ENCODE measurements at regions not wholly inside any gene's neighbourhood (a gene's known extent, or its start where the extent isn't known, plus 50 kb on each side); places are given as distances from the start of the nearest gene placed in this dataset.
A peak's percentile ranks its signal among the peaks of the same experiment; 100 is the strongest.
"Not testable (repeated sequence)": the region's sequence is repeated elsewhere in the genome, so short reads cannot be mapped to it uniquely, and the experiment has no call there.

DNA sequence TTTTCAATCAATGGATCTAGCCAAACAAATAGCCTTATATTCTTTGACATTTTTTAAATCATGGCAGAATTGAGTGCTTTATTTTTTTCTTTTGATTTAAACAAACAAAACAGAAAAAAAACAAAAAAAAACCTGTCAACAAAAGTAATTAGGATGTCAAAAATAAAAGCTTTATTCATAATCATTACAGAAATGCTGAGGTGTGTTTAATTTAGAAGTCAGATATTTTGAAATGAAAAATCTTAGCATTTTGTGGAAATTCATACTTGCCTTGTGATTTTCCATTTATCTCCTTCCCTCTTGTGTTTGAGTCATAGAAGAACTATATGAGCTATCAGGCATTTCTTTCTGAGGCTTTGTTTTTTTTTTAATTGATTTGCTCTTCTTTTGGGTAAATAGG is 387.0 kb upstream of the STXBP6 start:
- no peak for DNase-seq (ENCODE audit: low spot score)

DNA sequence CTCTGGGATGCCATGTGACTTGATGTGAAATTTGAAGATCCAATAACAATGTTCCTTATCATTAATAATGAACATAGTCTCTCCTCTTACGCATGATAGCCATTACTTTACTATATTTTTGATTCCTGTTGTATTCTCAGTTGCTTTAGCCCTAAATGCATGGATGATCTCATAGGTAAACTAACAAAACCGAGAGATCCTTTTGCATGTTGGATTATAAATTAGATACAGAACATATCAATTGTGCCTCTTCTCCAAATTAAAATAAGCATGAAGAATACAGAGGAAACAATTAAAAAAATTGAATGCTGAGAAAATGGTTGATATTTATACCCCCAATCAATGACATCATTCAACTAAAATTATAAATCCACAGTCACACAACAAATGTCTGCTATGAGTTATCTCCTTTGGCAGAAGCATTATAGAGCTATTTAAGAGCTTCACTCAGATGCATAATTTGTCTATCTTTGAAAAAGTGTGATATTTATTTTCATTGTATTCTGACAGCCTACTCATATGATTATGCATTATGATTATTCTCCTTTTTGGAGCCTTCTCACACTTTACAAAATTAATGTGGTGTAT is 386.4 kb upstream of the STXBP6 start:
- DNase-seq (ENCODE audit: low spot score) = no peak

DNA sequence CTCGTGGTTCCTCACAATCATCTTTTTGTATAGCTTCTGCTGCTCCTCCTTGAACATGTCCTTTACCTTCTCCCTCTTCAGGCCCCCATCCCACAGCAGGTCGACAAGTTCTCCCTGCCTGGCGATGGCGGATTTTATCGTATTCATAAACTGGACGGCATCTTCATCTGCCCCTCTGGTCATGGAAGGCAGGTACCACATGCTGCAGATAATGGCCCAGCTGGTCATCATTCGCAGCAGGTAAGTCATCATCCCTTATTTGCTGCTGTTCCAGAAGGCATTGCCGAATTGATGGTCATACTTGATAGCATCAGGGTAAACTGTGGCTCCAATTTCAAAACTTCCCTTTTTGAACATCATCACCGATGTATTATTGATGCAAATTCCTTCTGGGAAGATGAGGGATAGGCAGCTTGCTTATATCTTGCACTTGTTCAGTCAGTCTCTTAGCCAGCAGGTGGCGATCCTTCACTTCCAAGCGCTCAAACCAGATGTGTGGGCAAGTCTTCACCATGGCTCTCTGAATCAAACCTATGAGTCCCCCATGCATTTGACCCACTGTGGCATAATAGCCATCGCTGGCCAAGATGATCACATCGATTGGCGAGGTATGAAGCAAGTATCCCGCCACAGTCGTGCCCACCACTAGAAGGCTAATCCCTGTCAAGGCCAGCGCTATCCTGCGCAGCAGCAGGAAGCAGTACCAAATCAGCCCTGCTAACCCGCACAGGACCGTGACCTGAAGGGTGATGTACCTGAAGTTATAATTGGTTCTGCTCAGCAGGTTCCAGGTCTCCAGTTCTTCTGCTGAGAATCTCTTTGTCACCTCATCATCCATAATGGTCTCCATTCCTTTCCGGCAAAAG is 381.5 kb upstream of the STXBP6 start:
- peak; percentile 5 for DNase-seq (ENCODE audit: low spot score)

DNA sequence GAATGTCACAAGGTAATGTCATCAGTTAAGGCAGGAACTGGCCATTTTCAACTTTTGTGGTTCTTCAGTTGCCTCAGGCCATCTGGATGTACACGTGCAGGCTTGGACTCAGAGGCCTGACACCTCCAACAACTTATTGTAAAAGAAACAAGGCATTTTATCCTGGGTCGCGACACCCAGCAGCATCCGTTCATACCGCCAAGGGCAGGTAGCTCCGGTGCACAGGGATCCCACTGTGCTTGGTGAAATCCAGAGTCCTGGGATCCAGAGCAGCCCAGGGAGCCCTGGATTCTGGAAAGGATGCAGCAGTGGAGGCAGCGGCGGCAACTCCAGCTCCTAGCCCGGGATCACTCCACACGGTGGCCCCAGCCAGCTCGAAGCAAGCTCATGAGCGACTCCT is 380.9 kb upstream of the STXBP6 start:
- DNase-seq (ENCODE audit: low spot score) = no peak

DNA sequence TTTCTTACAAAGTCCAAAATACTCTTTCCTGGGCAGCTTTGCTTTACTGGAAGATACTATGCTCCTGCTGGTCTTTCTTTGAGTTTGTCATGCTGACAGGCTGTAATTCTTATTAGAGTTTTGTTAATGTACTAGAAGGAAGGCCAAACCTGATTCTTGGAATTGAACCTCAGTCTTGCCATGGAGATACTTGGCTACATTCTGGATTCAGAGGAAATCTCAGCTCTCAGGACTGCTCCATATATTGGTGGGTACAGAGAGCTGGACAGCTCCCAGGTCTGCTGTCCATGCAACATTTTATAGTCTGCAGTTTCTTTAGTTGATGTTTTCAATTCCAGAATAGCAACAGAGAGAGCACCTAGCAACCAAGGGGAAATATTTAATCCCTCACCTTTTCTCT is 363.1 kb upstream of the STXBP6 start:
- DNase-seq (ENCODE audit: low spot score) = no peak

DNA sequence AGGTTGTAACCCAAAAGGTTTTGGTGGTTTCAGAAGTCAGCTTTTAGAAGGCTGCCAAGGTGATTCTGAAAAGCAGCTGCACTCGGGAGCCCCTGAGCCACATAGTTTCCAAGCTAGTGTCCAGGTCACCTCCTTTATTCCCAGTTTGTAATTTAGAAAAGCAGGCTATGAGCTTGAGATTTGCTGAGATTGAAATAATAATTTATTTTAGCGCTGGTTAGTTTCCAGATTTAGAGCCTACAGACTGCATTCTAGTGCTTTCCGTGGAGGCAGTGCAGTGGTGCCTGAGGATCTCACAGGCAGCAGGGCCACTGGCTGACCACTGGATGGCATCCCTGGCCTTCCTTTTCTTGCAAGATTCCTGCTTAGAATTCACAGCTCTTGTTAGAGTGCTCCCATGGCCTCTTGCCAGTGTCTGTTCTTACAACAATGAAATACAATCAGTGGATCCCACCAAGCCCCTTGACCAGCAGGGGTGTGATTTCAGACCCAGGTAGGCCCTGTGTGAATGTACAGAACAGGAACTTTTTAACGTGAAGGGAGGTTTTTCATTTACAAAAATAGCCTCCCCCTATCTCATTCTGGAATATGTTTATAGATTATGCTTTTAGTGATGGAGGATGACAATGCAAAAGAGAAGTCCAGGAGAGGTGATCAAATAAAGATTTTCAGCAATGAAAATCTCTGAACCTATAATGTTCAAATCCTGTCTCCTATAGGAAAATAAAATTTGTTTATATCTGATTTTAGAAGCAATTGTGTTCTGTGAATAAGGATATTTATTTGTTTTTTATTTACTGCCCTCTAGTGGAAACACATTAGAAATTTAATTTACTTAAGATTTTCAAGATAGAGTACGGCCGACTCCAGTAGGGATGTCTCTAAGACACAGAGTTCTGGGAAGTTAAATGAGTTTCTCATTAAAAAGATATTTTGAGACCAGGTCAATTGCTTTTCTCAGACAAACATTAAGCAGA is 362.1 kb upstream of the STXBP6 start:
- peak; percentile 78 for DNase-seq (ENCODE audit: low spot score)

DNA sequence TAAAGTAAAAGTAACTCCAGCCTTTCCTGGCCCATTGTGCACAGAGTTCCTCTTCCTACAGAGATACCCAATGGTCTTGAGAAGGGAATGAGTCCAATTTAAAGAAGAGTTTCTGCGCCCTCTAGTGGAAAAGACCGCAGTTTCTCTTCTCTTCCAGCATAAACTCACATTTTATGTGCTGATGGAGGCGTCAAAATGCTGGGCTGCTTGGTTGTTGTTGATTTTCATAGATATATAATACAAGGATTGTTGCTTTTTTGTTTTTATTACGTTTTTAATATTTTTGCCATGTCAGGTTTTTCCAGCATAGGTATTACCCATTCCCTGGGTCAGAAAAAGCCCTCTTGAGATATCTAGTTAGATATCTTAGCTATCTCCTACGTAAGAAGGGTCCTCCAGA is 356.9 kb upstream of the STXBP6 start:
- no peak for DNase-seq (ENCODE audit: low spot score)

DNA sequence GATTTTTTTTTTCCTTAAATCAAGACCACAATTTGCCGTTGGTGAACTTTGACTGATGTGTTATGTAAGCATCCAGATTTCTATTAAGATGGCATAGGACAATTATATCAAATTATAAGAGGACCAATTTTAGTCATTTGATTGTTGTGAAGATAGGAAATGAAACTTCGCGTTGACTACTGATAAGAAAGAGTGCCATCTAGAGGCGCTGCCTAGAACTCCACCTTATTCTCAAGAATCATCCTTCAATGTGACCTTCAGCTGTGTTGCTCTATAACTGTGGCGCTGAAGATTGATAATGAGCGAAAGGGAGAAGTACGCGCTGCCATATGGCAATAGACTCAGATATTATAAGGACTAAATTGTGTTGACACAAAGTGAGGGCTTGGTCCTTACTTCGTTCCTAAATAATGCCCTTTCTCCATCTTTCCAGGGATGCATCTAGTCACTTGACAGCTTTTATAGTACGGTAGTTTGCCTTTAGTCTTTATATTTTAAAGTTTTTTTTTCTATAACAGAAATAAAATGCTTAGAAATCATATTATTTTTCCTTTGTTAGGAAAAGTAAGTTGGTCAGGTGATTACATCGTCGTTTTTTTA is 350.8 kb upstream of the STXBP6 start:
- DNase-seq (ENCODE audit: low spot score) = peak; percentile 58

DNA sequence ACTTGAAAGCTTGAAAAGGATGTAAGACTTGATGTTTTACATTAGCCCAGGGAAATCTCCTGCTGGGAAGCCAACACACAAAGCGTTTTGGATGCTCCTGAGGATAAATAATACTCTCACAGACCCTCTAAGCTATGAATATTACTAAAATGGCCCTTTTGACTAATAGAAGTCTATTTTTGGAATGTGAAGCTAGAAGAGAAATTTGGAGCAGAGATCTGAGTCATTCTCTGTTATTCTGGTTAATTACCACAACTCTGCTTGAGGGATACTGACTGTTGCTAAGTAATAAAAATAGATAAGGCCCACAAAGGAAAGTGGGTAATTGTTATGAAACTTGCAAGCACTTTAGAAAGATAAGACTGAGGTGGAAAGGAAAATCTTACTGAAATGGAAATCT is 346.2 kb upstream of the STXBP6 start:
- no peak for DNase-seq (ENCODE audit: low spot score)

DNA sequence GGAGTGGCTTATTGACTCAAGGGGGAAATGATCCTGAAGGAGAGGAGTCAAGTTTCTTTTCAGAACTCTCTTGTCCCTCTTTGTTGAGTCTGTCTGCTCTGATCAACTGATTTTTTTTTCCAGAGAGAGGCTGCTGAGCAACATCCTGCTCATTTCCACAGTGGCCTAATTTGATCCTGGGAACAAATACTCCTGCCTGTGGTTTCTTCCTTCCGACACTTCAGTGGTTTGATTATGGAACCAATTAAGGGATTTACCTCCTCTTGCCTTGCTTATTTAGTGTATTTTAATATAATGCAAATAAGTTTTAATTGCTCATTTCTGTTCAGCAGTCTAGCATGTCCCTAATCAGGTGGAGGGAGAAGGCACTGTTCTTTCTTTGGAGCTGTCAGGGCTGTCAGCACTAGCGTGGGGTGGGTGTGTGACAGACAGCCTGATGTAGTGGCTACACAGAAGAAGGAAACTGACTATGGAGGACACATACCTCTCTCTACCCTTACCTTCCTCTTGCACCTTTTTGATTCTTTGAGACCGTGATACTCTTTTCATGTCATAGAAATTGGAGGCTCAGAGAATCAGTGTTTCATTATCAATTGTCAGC is 344.9 kb upstream of the STXBP6 start:
- DNase-seq (ENCODE audit: low spot score) = no peak

DNA sequence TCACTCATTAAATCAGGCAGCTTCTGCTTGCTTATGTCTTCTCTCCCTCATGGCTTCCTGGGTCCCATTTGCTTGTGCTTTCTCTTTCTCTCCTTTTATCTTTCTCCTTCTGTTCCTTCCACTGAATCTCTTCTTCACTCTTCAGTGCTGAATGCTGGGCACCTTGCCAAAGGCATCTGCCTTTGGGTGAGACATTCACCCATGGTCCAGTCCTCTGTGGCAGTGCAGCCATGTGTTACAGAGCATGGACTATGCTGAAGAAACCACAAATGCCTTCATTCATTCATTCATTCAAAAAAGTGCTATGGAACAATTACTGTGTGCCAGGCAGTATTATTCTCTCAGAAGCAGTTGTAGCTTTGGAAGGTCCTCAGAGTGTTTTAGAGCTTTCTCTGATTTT is 344.4 kb upstream of the STXBP6 start:
- DNase-seq (ENCODE audit: low spot score) = no peak

DNA sequence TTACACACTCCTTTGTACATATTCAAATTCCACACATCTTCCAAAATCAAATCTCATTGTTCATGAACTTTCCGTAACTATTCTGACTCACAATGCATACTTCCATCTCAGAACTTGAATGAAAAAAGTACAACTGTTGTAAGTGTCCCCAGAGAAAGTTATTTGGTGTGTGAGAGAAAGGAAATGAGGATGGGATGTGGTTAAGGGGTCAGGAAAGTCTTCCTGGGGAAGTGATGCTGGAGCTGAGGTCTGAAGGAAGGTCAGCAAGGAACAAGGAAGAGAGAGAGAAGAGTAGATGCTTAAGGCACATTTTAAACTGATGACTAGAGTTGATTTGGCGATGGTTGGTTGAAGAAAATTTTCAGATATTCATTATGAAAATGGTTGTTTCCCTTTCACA is 340.0 kb upstream of the STXBP6 start:
- no peak for DNase-seq (ENCODE audit: low spot score)

DNA sequence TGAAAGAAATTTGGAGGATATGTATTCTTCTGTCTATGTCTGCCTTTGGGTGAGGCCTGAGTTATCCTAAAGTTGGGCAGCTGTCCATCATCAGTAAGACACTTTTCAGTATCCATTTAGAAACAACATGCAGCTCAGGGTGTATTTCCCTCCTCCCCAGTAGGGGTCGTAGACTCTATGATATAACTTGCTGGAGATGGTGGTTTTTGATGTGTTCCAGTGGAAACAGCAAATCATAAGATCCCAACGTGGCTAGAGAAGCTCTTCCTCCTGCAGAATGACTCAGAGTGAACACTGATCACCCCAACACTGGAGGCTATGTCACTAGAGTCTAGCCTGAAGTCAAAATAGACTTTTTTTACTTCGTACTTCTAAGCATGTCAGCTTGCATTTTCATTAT is 331.6 kb upstream of the STXBP6 start:
- DNase-seq (ENCODE audit: low spot score) = no peak

DNA sequence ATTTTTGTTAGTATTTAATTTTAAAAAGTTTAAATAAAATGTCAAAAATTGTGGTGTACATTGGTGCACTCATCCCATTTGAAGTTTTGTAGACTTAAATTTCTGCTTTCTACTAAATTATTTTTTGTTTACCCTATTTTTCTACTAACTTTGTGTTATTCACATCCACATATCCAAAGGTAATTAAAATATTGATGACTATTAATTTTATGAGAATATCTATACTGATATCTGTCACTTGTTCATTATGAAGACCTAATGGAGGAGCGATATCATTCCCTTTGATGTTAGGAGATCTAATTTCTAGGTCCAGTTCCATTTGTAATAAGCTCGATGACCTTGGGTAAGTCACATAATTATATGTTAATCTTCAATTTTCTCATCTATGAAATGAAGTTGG is 325.7 kb upstream of the STXBP6 start:
- DNase-seq (ENCODE audit: low spot score) = no peak

DNA sequence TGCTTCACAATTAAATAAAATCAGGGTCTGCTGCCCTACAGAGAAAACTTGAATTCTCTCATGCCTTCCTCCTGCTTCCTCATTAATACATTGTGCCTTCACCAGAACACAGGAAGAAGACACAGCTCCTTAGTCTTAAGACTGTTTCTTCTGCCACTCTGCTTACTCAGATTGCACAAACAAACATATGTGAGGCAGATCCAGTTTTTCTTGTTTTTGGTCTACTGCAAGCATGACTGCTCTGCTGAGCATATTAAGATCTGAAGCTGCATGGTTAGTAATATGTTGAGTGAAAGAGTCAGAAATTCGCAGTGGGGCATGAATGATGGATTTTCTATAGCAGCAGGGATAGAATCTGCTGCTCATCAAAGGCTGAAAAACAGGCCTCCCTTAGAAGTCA is 321.1 kb upstream of the STXBP6 start:
- no peak for DNase-seq (ENCODE audit: low spot score)

DNA sequence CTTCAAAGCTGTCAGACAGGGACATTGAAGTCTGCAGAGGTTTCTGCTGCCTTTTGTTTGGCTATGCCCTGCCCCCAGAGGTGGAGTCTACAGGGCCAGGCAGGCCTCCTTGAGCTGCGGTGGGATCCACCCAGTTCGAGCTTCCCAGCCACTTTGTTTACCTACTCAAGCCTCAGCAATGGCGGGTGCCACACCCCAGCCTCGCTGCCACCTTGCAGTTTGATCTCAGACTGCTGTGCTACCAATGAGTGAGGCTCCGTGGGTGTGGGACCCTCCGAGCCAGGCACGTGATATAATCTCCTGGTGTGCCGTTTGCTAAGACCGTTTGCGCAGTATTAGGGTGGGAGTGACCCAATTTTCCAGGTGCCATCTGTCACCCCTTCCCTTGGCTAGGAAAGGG is 320.1 kb upstream of the STXBP6 start:
- DNase-seq (ENCODE audit: low spot score) = not testable (repeated sequence)

DNA sequence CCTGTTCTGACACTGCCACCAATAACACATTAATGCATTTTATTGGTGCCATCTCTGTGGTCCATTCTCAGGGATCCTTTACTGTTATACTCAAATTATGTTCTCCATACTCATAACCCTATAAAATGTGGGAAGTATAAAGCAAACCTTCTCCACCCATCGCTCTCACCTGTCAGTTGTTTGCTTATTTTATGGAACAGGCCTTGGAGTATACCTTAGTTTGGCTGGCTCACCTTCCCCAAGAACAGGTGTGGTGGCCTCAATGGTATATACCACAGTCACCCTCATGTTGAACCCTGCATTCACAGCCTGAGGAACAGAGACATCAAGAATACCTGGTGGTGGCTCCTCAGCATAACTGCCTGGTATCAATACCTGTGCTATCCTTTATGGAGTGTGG is 308.4 kb upstream of the STXBP6 start:
- no peak for DNase-seq (ENCODE audit: low spot score)

DNA sequence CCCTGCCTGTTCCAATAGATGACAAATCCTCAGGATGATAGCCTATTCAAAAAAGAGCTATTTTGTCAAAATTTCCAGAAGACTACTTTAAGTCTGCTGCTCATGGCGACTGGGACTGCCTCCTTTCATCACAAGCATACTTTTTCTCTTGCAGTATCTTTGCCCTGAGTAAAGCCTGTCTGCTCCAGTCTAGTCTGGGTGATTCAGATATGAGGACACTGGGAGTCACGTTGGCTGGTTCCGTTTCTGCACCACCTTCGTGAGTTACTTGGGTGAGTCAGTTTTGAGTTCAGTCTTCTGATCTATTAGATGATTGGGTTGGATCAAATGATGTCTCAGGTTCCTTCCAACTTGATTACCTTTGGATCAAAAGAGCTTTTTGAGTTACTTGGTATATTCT is 301.3 kb upstream of the STXBP6 start:
- DNase-seq (ENCODE audit: low spot score) = no peak

DNA sequence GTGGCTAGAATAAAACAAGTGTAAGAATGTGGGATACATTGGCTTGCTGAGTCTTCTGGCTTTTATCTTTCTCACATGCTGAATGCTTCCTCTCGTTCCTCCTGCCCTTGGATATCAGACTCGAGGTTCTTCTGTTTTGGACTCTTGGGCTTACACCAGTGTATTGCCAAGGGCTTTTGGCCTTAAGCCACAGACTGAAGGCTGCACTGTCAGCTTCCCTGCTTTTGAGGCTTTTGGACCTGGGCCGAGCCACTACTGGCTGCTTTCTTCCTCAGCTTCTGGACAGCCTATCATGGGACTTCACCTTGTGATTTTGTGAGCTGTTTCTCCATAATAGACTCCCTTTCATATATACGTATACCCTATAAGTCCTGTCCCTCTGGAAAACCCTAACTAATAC is 300.9 kb upstream of the STXBP6 start:
- no peak for DNase-seq (ENCODE audit: low spot score)

DNA sequence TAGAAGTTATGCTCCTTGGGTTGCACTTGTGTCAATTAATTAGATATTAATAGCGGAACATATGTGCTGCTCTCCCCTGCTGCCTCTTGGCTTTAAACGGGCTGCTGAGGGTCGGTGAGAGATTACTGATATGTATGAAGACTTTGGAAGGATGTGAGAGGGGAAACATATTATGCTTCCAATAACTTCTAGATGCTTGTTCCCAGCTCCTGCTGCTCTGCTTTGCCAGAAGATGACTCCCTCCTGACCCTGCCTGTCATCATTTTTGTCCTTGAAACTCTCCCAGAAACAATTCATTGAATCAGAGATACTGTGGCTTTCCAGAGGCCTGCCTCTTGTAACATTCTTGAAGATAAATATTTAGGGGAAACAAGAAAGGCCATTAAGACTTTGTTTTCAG is 300.1 kb upstream of the STXBP6 start:
- no peak for DNase-seq (ENCODE audit: low spot score)

DNA sequence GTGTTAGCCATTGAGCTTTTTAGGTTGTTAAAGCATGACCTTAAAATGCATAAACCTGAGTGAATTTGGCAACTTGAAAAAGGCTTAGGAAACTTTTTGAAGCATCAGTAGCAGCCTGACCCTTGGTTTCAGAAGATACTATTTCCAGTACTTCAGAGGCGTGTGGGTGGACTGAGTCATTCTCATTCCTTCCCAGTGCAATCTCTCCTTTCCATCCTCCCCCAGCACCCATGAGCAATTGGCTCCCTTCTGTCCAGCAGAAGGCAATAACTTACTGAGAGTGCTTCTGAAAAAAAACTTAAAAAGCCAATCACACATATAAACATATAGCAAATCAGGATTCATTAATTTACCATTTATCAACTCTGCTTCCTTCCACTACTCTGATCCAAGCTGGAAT is 299.3 kb upstream of the STXBP6 start:
- DNase-seq (ENCODE audit: low spot score) = no peak

DNA sequence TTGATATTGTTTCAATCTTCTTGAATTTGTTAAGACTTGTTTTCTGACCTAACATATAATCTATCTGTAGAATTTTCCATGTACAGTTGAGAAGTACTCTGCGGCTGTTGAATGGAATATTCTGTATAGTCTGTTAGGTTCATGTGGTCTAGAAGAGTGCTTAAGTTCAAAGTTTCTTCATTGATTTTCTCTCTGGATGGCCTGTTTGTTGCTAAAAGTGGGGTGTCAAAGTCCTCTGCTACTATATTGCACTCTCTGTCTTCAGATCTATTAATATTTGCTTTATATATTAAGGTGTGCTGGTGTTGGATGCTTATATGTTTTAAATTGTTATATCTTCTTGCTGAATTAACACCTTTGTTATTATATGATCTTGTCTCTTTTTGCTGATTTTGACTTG is 290.9 kb upstream of the STXBP6 start:
- no peak for DNase-seq (ENCODE audit: low spot score)

Data from globus pallidus (tissue), 1 donor.